GM18517 (cell line): ENCODE measurements at regions not wholly inside any gene's neighbourhood (a gene's known extent, or its start where the extent isn't known, plus 50 kb on each side); places are given as distances from the start of the nearest gene placed in this dataset.

Experiments
- ATAC-seq: cut with Tn5 transposase; IDR thresholded peaks from one replicate; pipeline ENCODE4 v1.9.1; 2021; ENCODE audit warnings: mild to moderate bottlenecking, moderate library complexity; ENCODE audit not compliant: unreplicated experiment

DNA sequence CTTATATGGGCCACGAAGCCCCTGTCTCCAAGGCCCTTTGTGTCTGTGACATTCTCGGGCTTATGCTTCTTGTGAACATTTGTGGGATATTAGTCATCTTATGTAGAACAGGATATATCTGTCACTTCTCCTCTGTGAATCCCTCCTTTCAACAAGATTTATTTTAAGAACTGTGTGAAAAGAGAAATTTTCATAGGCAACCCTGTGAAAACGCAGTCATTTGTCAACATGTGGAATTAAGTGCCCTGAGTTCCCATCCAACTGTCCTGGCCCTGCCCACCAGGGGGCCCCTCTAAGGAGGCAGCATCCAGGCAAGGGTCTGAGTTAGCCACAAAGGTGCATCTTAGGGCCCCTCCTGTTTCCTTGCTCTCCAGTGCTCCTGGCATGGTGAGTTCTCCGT, 76.8 kb upstream of the CHRNA7 start:
- no peak for ATAC-seq

DNA sequence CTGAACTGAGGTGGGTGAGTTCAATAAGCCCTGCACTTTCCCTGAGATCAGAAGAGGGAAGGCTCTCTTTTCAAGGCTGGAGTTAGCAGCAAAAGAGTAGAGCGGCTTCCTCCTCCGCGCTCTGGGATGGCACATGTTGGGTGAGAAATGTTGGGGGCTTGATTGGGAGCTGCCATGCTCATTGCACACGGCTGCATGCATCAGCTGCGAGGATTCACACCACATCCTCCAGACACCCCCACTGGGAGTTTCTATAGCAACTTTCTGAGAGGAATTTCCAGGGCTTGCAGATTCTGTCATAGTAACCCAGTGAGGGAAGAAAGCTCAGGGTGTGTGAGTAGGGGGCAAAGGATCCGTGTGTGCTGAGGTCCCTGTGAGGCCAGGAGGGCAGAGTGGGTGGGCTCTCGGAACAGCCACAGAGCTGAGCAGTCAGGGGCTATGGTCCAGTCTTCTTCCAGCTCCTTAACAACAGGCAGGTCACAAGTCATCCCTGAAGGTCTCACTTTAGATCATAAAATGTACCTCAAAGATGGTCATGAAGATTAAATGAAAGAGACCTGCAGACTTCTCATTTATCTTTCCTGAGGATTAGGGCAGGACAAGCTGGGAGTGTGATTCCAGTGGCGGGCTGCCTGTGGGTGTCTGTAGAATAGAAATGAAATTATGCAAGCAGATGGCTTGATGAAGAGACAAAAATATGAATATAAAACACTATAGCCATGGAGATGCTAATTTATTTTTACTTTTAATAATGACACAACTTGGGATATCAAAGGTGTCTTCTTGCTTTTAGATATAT, 75.7 kb upstream of the CHRNA7 start:
- ATAC-seq, result no peak

DNA sequence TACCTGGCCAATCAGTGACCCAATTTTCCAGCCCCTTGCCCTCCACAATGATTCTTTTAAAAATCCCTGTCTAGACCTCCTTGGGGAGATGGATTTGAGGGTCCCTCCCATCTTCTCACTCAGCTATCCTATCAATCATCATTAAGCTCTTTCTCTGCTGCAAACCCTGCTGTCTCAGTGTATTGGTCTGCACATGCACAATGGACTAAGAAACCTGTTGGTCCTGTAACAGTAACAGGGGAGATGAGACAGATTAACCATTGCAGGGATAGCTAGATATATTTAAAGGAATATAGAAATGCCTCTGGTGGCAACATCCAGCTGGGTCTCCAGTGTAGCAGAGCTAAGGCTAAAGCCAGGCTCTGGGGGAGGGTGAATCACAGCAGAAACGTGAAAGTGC, 74.6 kb upstream of the CHRNA7 start:
- no peak for ATAC-seq

DNA sequence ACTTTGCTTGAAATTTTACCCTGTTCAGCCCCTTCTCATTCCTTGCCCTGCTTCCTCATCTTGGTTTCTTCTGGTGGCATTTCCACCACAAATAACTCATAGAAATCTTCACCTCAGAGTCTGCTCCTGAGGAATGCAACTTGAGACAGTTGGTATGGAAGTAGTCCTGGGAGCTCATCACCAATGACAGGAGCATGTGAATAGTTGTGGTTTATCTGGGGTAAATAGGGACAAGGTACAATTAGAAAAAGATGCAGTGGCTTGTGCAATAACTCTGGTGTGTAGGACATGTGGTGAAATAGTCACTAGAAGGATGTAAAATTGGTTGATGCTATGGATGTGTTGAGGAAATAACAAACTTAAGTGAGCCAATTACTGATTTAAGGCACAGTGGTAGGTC, 72.7 kb upstream of the CHRNA7 start:
- no peak for ATAC-seq

DNA sequence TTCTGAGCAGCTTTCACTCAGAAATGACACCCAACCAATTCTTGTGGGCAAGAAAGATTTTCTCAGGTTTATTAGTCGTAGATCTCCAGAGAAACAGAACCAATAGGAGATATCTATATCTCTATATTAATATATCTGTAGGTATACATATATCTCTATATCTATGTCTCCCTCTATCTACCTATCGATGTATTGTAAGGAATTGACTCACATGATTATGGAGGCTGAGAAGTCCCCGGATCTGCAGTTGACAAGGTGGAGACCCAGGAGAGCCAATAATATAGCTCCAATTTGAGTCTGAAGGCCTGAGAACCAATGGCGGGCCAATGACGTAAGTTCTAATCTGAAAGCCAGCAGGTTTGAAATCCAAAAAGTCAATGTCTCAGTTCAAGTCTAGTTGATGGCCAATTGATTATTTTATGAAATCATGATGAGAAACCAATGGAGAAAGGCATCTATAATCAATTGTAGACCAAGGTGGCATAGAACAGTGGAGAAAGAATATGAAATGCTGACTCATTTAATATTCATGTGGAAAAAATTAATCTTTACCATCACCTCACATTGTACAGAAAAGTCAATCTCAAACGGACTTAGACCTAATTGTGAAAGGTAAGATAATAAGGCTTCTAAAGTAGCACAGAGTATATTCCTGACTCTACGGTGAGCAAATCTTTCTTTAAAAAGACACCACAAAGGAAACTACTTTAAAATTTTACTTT, 65.6 kb upstream of the CHRNA7 start:
- ATAC-seq, result no peak

DNA sequence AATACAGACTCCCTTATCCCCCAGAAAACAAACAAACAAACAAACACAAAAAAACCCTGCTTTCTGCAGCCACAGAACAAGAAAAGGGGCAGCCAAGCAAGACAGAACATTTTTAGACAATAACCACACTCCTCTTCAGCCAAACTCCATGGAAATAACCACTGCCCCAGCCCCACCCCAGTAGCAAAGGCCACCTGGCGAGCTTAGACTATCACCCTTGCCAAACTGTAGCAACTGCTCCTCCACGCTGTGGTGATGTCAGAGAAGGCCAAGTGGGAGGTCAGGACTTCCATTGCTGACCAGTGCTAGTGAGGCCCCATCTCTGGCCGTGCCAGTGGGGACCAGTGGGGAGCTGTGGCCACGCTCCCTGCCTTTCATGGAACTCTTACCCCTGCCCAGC, 60.3 kb upstream of the CHRNA7 start:
- no peak for ATAC-seq

DNA sequence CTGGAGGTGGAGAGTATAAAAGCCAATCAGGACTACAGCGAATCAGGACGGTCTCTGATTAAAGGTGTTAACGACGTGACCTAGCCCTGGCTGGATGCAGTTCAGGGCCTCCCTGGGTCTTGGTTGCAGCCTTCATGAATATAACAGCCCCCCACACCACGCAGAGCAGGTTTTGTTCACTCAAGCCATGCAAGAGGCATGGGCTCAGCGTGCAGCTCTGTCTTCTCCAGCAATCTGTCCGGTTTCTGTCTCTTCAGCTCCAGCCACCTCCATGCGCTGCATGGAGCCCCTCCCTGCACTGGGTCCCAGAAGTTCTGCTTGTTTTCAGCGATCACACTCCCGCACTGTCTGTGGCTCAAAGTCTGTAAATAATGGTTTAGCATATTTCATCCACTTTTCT, 57.1 kb upstream of the CHRNA7 start:
- ATAC-seq, result no peak

DNA sequence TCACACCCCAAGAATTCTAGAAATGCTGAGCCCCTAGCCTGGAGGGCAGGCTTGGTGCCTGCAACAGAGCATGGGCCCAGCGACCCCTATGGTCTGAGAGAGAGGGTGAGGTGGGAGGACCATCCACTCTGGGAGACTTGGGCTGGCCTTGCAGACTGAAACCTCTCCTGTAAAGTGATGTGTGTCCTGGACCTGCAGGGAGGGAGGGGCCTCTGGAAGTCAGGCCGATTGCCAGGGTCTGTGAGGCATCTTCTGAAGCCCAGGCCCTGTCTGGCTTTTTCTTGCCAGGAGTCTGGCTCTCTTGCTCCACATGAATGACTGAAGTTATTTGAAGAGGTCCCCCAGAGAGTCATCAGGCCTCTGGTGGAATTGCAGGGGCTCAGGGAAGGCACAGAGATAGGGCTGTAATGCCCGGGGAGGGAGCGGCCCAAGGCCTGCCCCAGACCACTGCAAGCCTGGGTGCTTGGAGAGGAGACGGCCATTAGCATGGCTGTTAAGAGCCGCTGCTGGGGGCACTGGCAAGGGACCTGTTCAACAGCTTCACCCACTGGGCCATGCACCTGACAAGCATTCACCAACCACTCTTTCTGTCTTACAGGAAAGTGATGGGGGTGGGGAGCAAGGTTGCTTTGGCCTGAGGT, 56.0 kb upstream of the CHRNA7 start:
- no peak for ATAC-seq

DNA sequence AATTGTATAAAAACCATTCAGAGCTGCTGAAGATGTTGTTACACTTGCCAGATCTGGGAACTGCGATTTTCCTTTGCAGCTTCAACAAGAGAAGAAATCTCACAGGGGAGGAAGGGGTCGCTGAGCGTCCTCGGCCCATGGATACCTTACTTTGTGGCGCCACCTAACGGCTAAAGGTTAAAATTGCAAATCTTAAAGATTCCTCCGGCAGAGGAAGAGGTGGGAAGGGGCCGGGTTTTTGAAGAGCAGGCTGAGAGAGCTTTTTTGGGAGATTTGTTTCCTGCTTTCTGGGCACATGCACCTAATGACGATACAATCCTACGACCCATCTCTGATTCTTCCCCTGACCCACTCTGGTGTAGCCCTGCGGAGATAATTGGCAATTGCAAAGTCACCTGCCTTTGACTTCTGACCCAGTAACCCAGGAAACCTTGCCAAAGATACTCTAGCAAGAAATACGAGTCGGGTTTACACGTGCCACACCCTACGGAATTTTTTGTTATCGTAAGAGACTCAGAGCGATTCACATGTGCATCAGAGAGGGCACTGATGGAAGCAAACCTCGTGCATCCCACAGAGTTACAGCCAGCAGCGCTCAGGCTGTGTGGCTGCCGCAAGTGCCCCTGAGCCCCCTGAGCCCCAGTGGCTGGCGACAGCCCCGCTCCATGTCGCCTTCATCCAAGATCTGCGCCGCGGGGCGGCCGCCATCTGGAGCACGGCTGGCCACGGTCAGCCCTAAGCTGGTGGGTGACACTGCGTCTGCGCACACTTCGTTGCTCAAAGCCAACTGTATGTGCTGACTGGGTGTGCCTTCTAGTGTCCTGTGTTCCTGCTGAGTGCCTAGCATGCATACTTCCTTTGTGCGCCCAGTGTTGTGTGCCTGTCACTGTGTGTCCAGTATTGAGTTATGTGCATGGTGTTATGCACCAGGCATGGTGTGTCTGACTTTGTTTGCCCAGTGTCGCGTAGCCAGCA, 55.2 kb upstream of the CHRNA7 start:
- ATAC-seq, result no peak

DNA sequence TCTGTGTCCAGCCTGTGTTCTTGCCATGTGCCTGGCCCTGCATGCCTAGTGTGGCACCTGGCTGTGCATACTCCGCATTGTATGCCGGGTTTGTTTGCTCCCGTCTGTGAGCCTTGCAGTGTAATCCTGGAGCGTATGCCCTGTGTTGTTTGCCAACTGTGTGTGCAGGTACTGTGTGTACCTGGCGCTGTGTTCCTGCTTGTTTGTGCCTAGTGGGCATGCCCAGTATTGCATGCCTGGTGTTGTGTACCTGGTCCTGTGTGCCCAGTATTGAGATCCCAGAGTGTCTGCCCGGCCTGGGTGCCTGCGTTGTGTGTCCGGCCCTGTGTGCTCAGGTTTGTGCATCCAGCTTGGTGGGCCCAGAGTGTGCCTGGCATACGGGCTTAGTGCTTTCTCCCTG, 54.5 kb upstream of the CHRNA7 start:
- ATAC-seq, result no peak

DNA sequence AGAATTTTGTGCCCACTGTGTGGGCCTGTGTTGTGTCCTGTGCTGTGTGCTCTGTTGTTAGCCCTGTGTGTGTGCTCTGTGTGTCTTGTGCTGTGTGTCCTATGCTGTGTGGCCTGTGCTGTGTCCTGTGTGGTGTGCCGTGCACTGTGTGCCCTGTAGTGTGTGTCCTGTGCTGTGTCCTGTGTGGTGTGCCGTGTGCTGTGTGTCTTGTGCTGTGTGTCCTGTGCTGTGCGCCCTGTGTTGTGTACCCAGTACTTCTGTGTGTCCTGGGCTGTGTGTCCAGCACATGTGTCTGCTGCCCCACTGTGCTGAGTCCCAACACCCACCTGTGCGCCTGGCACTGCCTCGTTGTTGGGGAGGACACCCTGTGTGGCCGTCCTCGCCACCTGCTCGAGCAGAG, 53.2 kb upstream of the CHRNA7 start:
- no peak for ATAC-seq

DNA sequence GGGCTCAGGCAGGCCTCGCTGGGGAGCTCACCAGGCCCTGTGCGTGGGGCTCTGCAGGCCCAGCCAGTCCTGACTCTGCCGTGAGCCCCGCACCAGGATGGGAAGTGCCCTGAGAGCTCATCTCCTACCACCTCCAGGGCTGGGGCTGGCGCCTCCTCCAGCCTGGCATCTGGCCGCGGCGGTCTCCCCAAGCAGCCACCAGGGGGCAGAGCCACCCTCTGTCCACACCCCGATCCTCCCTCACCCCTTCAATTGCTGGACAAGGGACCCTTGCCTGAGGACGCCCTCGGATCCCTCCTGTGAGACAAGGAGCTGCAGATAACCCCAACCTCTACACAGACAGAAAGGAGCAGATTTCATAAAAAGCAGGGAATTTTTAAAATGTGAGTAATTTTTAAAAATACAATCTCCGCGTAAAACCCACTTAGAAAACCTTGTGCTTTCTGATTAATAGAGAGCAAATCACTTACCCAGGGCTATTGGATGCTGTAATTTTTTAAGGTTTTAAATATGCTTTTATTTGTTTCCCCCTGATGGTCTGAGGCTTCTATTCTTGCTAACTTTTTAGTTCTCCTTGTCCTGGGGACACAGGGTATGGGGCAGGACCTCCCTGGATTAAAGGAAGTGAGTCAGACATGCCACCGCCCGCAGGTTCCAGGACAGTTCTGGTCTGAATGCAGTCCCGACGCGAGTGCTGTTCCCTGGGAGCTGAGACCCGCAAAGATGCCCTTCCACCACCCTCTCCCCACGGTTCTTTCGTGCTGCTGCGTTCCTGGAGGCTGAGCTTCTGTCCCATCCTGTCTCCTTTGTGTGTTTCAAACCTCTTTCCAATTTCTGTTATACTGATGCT, 52.3 kb upstream of the CHRNA7 start:
- no peak for ATAC-seq
